Gastroesophageal sphincter (tissue), 4 donors: ENCODE measurements at regions not wholly inside any gene's neighbourhood (a gene's known extent, or its start where the extent isn't known, plus 50 kb on each side); places are given as distances from the start of the nearest gene placed in this dataset.

Experiments
- ATAC-seq: fragments of 150-250 bp; one replicate; pipeline ENCODE4 v1.9.1; 2016; ENCODE audit warnings: mild to moderate bottlenecking, moderate library complexity
- H3K27ac ChIP-seq, 4 donors: fragments of 200-600 bp; sonication (generic) in 3 of 4; 1 replicate in 3 of 4; 2 replicates in 1 of 4; pipeline ENCODE4 v1.5.1; 2016 to 2019
- H3K27me3 ChIP-seq: fragments of 200-600 bp; sonication (generic); one replicate; pipeline ENCODE4 v1.5.1; 2019
- H3K36me3 ChIP-seq, 2 donors: fragments of 200-600 bp; sonication (generic); one replicate each; pipeline ENCODE4 v1.5.1; 2019; ENCODE audit warnings: control low read depth in 1 of 2
- H3K4me1 ChIP-seq, 3 donors: fragments of 200-600 bp; sonication (generic); 1 replicate in 2 of 3; 2 replicates in 1 of 3; pipeline ENCODE4 v1.5.1; 2016 to 2019; ENCODE audit warnings: control low read depth in 2 of 3
- H3K4me3 ChIP-seq, 2 donors: fragments of 200-600 bp; sonication (generic); one replicate each; pipeline ENCODE4 v1.5.1; 2019; ENCODE audit warnings: mild to moderate bottlenecking in 1 of 2, moderate library complexity in 1 of 2
- H3K9me3 ChIP-seq, 3 donors: fragments of 200-600 bp; sonication (generic); one replicate each; pipeline ENCODE4 v1.5.1; 2017 to 2019; ENCODE audit warnings: control low read depth in 2 of 3
- EP300 ChIP-seq: sonication (generic); formaldehyde crosslinking; IDR thresholded peaks from one replicate; pipeline ENCODE4 v1.6.1; 2017; ENCODE audit warnings: antibody characterized with exemption, mild to moderate bottlenecking
- POLR2A ChIP-seq, 2 donors: fragments of 450-650 bp; IDR thresholded peaks; one replicate each; pipeline ENCODE4 v1.6.1; 2017; ENCODE audit warnings: antibody characterized with exemption in 2 of 2, mild to moderate bottlenecking in 2 of 2, moderate library complexity in 1 of 2
- POLR2AphosphoS5 ChIP-seq: sonication (generic); formaldehyde crosslinking; IDR thresholded peaks from one replicate; pipeline ENCODE4 v1.6.1; 2017; ENCODE audit warnings: antibody characterized with exemption
- WGBS, 2 donors: methylation state at CpG; one replicate each; pipeline ENCODE4 v1.1.5; 2018; ENCODE audit warnings: low coverage in 1 of 2; 5-methylcytosine and 5-hydroxymethylcytosine counted together
- TF ChIP-seq, protein P1 (sequence below), 4 experiments: fragments of 200-600 bp in 2 of 4; fragments of 450-650 bp in 2 of 4; sonication (generic) in 1 of 4; IDR thresholded peaks; one replicate each; pipeline ENCODE4 v1.5.1; 2017 to 2019; ENCODE audit warnings: antibody characterized with exemption in 4 of 4, mild to moderate bottlenecking in 2 of 4, moderate library complexity in 2 of 4

GRCh38 chr3:182182531-182182968 lies 470.8 kb downstream of the SOX2 start:
- no peak for ATAC-seq

GRCh38 chr3:182183716-182184430 lies 472.1 kb downstream of the SOX2 start:
- Histone ChIP-seq H3K27me3 (peaks cover 7% of the 10 kb centered on the region), H3K9me3 (peaks cover 0 to 6% (median 0%) of the 10 kb centered on the region in 3 donors), H3K27ac (no peak overlapping the region), H3K4me3 (no peak overlapping the region), H3K4me1 (no peaks in the 10 kb centered on the region), H3K36me3 (no peaks in the 10 kb centered on the region)
- WGBS, 2 donors: 48 to 57% methylated on average over 6 of the region's 6 CpGs
- ATAC-seq: no peak
- TF ChIP-seq, protein P1, sequence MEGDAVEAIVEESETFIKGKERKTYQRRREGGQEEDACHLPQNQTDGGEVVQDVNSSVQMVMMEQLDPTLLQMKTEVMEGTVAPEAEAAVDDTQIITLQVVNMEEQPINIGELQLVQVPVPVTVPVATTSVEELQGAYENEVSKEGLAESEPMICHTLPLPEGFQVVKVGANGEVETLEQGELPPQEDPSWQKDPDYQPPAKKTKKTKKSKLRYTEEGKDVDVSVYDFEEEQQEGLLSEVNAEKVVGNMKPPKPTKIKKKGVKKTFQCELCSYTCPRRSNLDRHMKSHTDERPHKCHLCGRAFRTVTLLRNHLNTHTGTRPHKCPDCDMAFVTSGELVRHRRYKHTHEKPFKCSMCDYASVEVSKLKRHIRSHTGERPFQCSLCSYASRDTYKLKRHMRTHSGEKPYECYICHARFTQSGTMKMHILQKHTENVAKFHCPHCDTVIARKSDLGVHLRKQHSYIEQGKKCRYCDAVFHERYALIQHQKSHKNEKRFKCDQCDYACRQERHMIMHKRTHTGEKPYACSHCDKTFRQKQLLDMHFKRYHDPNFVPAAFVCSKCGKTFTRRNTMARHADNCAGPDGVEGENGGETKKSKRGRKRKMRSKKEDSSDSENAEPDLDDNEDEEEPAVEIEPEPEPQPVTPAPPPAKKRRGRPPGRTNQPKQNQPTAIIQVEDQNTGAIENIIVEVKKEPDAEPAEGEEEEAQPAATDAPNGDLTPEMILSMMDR (IDR thresholded peaks at IDR 0.05): no peak
- TF ChIP-seq EP300 (no peak), POLR2AphosphoS5 (no peak), POLR2A (IDR thresholded peaks at IDR 0.05) (no peak)

More at GRCh38 chr3:182182531-182182968, 470.8 kb downstream of the SOX2 start:
- H3K4me1 ChIP-seq: no peaks in the 10 kb centered on the region
- no peaks in the 10 kb centered on the region for H3K36me3 ChIP-seq
- H3K9me3 ChIP-seq: peaks cover 0 to 2% (median 0%) of the 10 kb centered on the region in 3 donors
- H3K27me3 ChIP-seq: peaks cover 7% of the 10 kb centered on the region
- H3K27ac ChIP-seq: no peak overlapping the region
- no peak for TF ChIP-seq POLR2A (IDR thresholded peaks at IDR 0.05)
- TF ChIP-seq EP300: no peak
- TF ChIP-seq, protein P1 (IDR thresholded peaks at IDR 0.05): no peak
- no peak for TF ChIP-seq POLR2AphosphoS5
- WGBS, 2 donors: 64% methylated on average over 3 of the region's 5 CpGs; no CpG with 5 or more reads in 1 of the 2 donors
- H3K4me3 ChIP-seq: no peak overlapping the region

DNA sequence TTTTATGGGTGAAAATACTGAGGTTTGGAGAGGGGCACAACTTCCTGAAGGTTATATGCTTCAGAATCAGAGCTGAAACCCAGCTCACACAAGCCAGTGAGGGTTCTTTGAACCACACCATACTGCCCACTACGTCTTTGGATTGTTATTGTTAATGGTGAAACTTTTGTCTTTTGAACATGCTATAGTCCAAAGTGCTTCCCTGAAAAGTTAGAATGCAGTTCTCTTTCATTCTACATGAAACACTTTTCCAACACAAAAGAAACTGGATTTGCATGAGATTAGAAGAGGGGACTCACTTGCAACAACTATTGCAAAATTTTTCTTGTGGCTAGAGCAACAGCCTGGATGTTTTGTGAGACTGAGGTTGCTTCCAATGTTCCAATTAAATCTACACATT lies 473.6 kb downstream of the SOX2 start:
- peaks cover 5% of the 10 kb centered on the region for H3K27me3 ChIP-seq
- H3K4me1 ChIP-seq: no peaks in the 10 kb centered on the region
- 33 to 50% methylated on average over 1 of the region's 1 CpG for WGBS, 2 donors
- no peaks in the 10 kb centered on the region for H3K36me3 ChIP-seq
- no peak overlapping the region for H3K27ac ChIP-seq
- H3K9me3 ChIP-seq: peaks cover 0 to 6% (median 0%) of the 10 kb centered on the region in 3 donors
- ATAC-seq: no peak
- H3K4me3 ChIP-seq: no peak overlapping the region
- TF ChIP-seq POLR2AphosphoS5: no peak
- TF ChIP-seq EP300: no peak
- no peak for TF ChIP-seq POLR2A (IDR thresholded peaks at IDR 0.05)

GRCh38 chr3:182190056-182190455 lies 478.3 kb downstream of the SOX2 start:
- Histone ChIP-seq H3K4me3 (no peak overlapping the region), H3K27ac (no peak overlapping the region), H3K4me1 (no peaks in the 10 kb centered on the region), H3K36me3 (no peaks in the 10 kb centered on the region), H3K27me3 (no peaks in the 10 kb centered on the region), H3K9me3 (peaks cover 0 to 6% (median 0%) of the 10 kb centered on the region in 3 donors)
- no peak for TF ChIP-seq POLR2A (IDR thresholded peaks at IDR 0.05)
- TF ChIP-seq POLR2AphosphoS5: no peak
- TF ChIP-seq EP300: no peak
- TF ChIP-seq, protein P1 (IDR thresholded peaks at IDR 0.05): no peak
- no peak for ATAC-seq
- WGBS, 2 donors: 90 to 94% methylated on average over 2 of the region's 2 CpGs

- no peak for ATAC-seq
- Histone ChIP-seq H3K4me3 (no peak overlapping the region), H3K27me3 (peaks cover 8% of the 10 kb centered on the region), H3K27ac (no peak overlapping the region), H3K4me1 (no peaks in the 10 kb centered on the region), H3K9me3 (no peaks in the 10 kb centered on the region), H3K36me3 (no peaks in the 10 kb centered on the region)
- TF ChIP-seq, protein P1 (IDR thresholded peaks at IDR 0.05): no peak
- TF ChIP-seq POLR2AphosphoS5 (no peak), POLR2A (IDR thresholded peaks at IDR 0.05) (no peak), EP300 (no peak)
- 80 to 82% methylated on average over 1 of the region's 1 CpG for WGBS, 2 donors
Measured at GRCh38 chr3:182198345-182198744, 486.6 kb downstream of the SOX2 start.
